ENCODE measurements at regions not wholly inside any gene's neighbourhood (a gene's known extent, or its start where the extent isn't known, plus 50 kb on each side); places are given as distances from the start of the nearest gene placed in this dataset.

DNA sequence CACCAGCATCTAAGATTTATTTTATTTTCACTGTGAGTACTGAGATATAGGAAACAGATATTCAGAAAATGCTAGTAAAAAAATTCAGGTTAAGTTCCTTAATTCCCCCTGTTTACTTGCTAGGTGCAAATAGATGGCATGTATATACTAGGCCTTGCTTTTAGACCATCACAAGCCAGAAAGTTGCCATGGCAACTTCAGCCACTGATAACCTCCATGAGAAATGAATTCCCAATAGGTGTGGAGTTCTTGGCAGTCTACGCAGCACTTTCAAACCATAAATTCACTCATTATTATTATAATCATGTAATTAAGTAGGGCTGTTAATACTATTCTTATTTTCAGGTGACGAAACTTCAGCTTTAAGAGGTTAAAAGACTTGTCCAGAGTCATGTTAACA lies 251.6 kb upstream of the TFAP2D start:
- TF ChIP-seq POLR2A (IDR thresholded peaks at IDR 0.05; ENCODE audit: low read depth, low read length) (no peak), TAF1 (IDR thresholded peaks at IDR 0.05; ENCODE audit: borderline replicate concordance, low read depth, low read length) (no peak)

Measured in GM12892 (cell line).